NCI-H526 (cell line): ENCODE measurements at regions not wholly inside any gene's neighbourhood (a gene's known extent, or its start where the extent isn't known, plus 50 kb on each side); places are given as distances from the start of the nearest gene placed in this dataset.
"Not testable (repeated sequence)": the region's sequence is repeated elsewhere in the genome, so short reads cannot be mapped to it uniquely, and the experiment has no call there.

Source experiments
- DNase-seq, 2 experiments: peaks; one replicate each; lab custom pipeline; 2025; lab: John Stamatoyannopoulos, UW

GRCh38 chr1:194024659-194025058, 838.2 kb upstream of the B3GALT2 start:
- DNase-seq: peak in 1 of 2 experiments; percentile 2

- no peak for DNase-seq
Observed at GRCh38 chr1:194014014-194014413, 827.6 kb upstream of the B3GALT2 start.

DNA sequence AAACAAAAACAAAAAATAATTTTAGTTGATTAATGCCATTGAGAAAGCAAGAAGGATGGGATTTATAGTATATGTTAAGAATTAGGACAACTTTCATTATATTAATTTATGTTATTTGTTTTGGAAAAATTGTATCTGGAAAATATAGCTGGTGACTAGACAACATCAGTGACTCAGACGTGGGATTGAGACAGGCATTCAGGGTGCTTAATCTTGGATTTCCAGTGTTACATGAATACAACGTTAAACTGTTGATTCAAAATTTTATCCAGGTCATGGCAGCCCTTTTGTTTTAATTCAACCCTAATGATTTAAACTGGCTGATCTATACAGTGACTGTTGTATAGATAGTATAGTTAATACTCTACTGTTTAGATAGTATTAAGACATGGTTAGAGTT, 827.1 kb upstream of the B3GALT2 start:
- DNase-seq: no peak

- no peak for DNase-seq
Observed at GRCh38 chr1:194004146-194004545, 817.7 kb upstream of the B3GALT2 start.

- DNase-seq: not testable (repeated sequence)
Observed at GRCh38 chr1:194001726-194002350, 815.4 kb upstream of the B3GALT2 start.

DNA sequence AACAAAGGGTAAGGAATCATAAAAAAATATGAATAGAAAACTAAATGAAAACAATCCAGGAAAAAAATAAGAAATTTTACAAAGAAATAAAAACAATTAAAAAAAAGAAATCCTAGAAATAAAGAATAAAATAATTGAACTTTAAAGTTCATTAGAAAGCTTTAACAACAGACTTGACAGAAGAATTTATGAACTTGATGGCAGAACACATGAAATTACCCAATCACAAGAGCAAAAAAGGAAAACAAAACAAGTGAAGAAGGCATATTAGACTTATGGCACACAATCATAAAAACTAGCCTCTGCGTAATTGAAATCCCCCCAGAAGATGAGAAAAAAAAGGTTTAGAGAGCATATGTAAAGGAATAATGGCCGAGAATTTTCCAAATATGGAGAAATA, 802.5 kb upstream of the B3GALT2 start:
- no peak for DNase-seq

DNA sequence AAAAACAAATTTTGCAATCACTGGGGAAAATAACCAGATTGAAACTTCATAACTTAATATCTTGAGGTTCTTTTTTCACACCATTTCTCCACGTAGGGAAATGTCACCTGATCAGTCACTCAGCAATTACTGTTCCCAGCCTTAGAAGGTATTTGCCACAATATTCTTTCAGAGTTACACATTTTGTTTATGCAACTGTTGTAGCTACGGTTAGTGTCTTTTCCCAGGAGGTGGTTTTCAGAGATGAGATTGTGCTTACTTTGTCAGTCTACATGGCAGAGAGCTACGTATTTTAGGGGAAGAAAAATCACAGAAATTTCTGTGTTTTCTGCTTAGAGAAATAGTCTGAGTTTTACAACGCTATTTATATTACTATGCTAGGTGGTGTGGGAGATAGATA, 792.8 kb upstream of the B3GALT2 start:
- no peak for DNase-seq

- no peak for DNase-seq
Observed at GRCh38 chr1:193974286-193974798, 787.9 kb upstream of the B3GALT2 start.

- no peak for DNase-seq
Observed at GRCh38 chr1:193973428-193973827, 787.0 kb upstream of the B3GALT2 start.

GRCh38 chr1:193971595-193971994, 785.2 kb upstream of the B3GALT2 start:
- DNase-seq: no peak

DNA sequence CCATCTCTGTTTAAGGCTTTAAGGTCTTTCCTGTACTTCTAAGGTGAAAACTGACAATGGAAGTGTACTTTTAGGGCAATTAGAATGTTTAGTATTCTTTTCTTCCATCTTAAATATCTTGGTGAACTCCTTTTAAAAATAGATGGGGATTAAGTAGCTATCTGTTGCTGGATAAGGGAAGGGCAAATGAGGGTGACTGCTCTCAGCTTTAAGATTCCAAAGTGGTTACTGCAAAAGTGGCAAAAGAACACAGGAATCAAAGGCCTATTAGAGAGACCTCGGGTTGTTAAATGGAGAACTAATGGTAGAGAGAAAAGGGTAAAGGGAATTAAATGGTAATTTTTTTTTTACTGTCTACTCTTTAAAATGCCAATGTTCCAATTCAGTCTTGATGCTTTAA, 774.1 kb upstream of the B3GALT2 start:
- DNase-seq: no peak

- DNase-seq: no peak
Observed at GRCh38 chr1:193960040-193960439, 773.6 kb upstream of the B3GALT2 start.

GRCh38 chr1:193957556-193958095, 771.2 kb upstream of the B3GALT2 start:
- no peak for DNase-seq

DNA sequence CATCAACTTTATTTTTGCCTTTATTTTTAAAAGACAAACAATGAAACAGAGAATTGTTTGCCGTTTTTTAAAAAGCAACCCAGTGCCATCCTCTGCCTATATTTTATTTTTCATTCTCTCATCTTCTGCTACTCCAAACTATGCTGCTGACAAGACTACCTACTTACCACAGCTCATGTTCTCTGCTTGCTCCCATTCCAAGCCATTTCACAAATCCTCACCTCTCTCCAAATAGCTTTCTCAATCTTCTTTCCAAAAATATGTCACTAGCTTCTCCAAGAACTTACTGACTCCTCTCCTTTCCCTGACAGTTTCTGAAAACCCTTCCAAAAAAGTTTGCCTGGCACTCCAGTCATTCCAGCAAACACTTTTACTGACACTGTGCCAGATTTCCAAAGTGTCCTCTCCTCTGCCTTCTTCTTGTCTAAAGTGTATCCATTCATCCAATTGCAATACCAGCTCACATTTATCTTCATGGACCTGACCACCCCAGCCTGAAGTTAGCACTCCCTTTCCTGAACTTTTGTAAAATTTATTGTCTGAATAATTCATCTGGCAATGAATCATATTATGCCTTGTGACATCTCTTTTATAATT, 766.5 kb upstream of the B3GALT2 start:
- DNase-seq: no peak

- no peak for DNase-seq
Observed at GRCh38 chr1:193951984-193952383, 765.6 kb upstream of the B3GALT2 start.

DNA sequence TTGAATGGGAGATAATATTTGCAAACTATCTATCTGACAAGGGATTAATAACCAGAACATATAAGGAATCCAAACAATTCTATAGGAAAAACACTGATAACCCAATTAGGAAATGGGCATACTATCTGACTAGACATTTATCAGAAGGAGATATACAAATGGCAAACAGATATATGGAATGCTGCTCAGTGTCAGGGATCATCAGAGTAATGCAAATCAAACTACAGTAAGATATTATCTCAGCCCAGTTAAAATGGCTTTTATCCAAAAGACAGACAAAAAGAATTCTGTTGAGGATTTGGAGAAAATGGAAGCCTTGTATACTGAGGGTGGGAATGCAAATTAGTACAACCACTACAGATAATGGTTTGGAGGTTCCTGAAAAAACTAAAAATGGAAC, 758.0 kb upstream of the B3GALT2 start:
- peak in 1 of 2 experiments; percentile 19 for DNase-seq

DNA sequence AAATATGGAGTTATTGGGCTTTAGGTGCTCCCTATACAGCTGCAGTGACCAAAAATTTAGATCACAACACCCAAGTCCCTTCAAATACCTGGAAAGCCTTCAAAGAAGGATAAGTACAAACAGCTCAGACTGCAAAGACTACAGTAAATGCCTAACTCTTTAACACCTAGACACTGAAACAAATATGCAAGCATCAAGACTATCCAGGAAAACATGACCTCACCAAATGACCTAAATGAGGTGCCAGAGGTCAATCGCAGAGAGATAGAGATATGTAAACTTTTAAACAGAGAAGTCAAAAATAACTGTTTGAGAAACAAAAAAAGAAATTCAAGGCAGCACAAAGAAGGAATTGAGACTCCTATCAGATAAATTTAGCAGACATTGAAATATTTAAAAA, 753.8 kb upstream of the B3GALT2 start:
- DNase-seq: no peak

GRCh38 chr1:193939585-193939984, 753.2 kb upstream of the B3GALT2 start:
- no peak for DNase-seq

DNA sequence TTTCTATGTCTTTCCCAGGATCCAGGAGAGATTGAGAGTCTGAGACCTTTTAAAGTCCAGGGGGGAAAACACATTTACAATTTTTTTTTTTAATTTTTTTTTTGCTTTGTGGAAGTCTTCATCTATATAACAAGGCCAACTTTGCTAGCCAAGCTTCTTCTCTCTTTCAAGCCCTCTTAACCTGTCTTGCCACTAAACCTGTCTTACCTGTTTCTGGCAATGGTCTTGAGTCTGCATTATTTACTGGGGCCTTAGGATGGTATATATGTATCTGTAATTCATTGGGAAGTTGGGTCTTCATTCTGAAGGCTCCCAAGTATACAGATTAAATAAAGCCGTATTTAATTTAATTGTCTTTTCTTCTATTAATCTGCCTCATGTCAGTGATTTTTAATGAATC, 750.9 kb upstream of the B3GALT2 start:
- DNase-seq: no peak

- DNase-seq: no peak
Observed at GRCh38 chr1:193932979-193933378, 746.6 kb upstream of the B3GALT2 start.

DNA sequence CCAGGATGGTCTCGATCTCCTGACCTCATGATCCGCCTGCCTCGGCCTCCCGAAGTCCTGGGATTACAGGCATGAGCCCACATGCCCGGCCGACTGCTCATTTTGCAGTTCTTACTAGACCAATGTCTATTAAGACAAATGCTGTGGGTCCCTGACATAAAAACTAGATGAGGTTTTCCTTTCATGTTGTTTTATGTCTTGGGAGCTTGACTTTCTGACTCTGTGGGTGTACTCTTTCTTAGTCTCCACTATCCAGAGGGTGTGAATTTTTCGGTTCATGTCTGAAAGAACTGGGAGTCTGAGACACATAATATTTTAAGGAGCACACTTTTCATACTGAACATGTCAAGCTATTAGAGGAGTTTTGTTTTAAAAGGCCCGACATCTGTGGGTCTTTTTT, 744.9 kb upstream of the B3GALT2 start:
- DNase-seq: no peak

DNA sequence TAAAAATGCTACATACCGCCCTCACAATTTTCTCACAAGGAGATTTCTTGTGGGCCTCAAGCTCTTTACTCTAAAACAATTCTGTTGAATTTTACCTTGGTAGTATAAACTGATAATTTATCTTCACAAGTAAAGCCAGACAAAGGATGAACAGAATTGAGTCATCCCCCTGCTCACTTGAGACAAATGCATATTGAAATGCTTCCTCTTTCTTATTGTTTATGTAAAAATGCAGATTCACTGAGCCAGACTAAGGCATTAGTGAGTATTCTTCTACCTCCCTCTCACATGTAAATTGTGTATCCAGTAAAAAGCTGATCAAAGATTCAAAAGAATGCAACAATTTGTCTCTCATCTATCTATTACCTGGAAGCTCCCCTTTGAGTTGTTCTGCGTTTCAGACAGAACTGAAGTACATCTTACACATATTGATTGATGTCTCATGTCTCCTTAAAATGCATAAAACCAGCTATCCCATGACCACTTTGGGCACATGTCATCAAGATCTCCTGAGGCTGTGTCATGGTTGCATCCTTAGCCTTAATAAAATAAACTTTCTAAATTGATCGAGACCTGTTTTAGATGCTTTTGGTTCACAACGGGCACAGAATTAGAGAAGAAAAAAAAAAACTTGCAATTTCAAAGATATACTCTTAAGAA, 743.1 kb upstream of the B3GALT2 start:
- DNase-seq: no peak

- no peak for DNase-seq
Observed at GRCh38 chr1:193927550-193927949, 741.1 kb upstream of the B3GALT2 start.
